WTC11 (cell line): ENCODE measurements at regions not wholly inside any gene's neighbourhood (a gene's known extent, or its start where the extent isn't known, plus 50 kb on each side); places are given as distances from the start of the nearest gene placed in this dataset.

Source experiments
- ATAC-seq: fragments of 200-7000 bp; cut with Tn5 transposase; 2 replicates; pipeline ENCODE4 v1.10.0; 2021; ENCODE audit warnings: mild to moderate bottlenecking, moderate library complexity
- CTCF ChIA-PET: fragments of 300-600 bp; sonication (Branson Sonifier 250); formaldehyde crosslinking; loops from one replicate; lab custom pipeline; 2021; ENCODE audit warnings: antibody characterized with exemption; lab: Charles Lee
- POLR2A ChIA-PET: fragments of 350-600 bp; sonication (Branson Sonifier 250); formaldehyde crosslinking; loops from one replicate; lab custom pipeline; 2021; ENCODE audit warnings: antibody characterized with exemption; lab: Charles Lee
- DNase-seq: peaks from one replicate; pipeline ENCODE4 v3.0.0; 2021; ENCODE audit warnings: low spot score
- H3K27ac Mint-ChIP-seq: 2 replicates; pipeline ENCODE4 v1.8.0; 2021; ENCODE audit warnings: mixed read lengths
- H3K27me3 Mint-ChIP-seq: 2 replicates; pipeline ENCODE4 v1.8.0; 2021; ENCODE audit warnings: low read depth, mild to moderate bottlenecking, moderate library complexity, mixed read lengths
- H3K36me3 Mint-ChIP-seq: 2 replicates; pipeline ENCODE4 v1.8.0; 2021; ENCODE audit warnings: mixed read lengths
- H3K4me1 Mint-ChIP-seq: 2 replicates; pipeline ENCODE4 v1.8.0; 2022; ENCODE audit warnings: mixed read lengths
- H3K4me3 Mint-ChIP-seq: 2 replicates; pipeline ENCODE4 v1.8.0; 2021; ENCODE audit warnings: mild to moderate bottlenecking, moderate library complexity, mixed read lengths
- H3K9me3 Mint-ChIP-seq: 2 replicates; pipeline ENCODE4 v1.8.0; 2021; ENCODE audit warnings: mixed read lengths
- ATF2 ChIP-seq: sonication (generic); formaldehyde crosslinking; IDR thresholded peaks from 2 replicates; pipeline ENCODE4 v1.8.1; 2022; ENCODE audit warnings: low read depth, missing genetic modification reagents, borderline replicate concordance
- CREB1 ChIP-seq: sonication (generic); formaldehyde crosslinking; IDR thresholded peaks from 2 replicates; pipeline ENCODE4 v1.8.0; 2023; ENCODE audit warnings: mild to moderate bottlenecking, missing genetic modification reagents
- E2F4 ChIP-seq: sonication (generic); formaldehyde crosslinking; IDR thresholded peaks from 2 replicates; pipeline ENCODE4 v1.8.1; 2022; ENCODE audit warnings: low read depth, mild to moderate bottlenecking, moderate library complexity, missing genetic modification reagents, borderline replicate concordance
- ELF4 ChIP-seq: sonication (generic); formaldehyde crosslinking; IDR thresholded peaks from 2 replicates; pipeline ENCODE4 v1.8.1; 2022; ENCODE audit warnings: low read depth, mild to moderate bottlenecking, moderate library complexity, missing genetic modification reagents
- ERG ChIP-seq: fragments of 250-450 bp; sonication (Bioruptor Pico); IDR thresholded peaks from 2 replicates; pipeline ENCODE4 v1.8.0; 2021; ENCODE audit warnings: mild to moderate bottlenecking
- FOXJ3 ChIP-seq: sonication (generic); formaldehyde crosslinking; IDR thresholded peaks from 2 replicates; pipeline ENCODE4 v1.9.0; 2021; ENCODE audit warnings: missing genetic modification reagents, mild to moderate bottlenecking, borderline replicate concordance
- FOXK1 ChIP-seq: sonication (generic); formaldehyde crosslinking; IDR thresholded peaks from 2 replicates; pipeline ENCODE4 v1.8.0; 2022; ENCODE audit warnings: mild to moderate bottlenecking, moderate library complexity, missing genetic modification reagents
- FOXP1 ChIP-seq: sonication (generic); formaldehyde crosslinking; IDR thresholded peaks from 2 replicates; pipeline ENCODE4 v1.8.0; 2022; ENCODE audit warnings: missing genetic modification reagents, mild to moderate bottlenecking, moderate library complexity, borderline replicate concordance
- GTF2I ChIP-seq: fragments of 250-450 bp; sonication (Bioruptor Pico); conservative IDR thresholded peaks from 2 replicates; pipeline ENCODE4 v1.4.0; 2021; ENCODE audit warnings: mild to moderate bottlenecking
- IRF2 ChIP-seq: sonication (generic); formaldehyde crosslinking; IDR thresholded peaks from 2 replicates; pipeline ENCODE4 v1.8.0; 2022; ENCODE audit warnings: low read depth, missing genetic modification reagents, borderline replicate concordance
- JUN ChIP-seq: sonication (generic); formaldehyde crosslinking; IDR thresholded peaks from 2 replicates; pipeline ENCODE4 v1.8.0; 2023; ENCODE audit warnings: mild to moderate bottlenecking, missing genetic modification reagents
- MXD4 ChIP-seq: fragments of 250-450 bp; sonication (Bioruptor Pico); IDR thresholded peaks from 2 replicates; pipeline ENCODE4 v1.8.0; 2021; ENCODE audit warnings: mild to moderate bottlenecking, moderate library complexity, borderline replicate concordance
- NFE2L1 ChIP-seq: sonication (generic); formaldehyde crosslinking; IDR thresholded peaks from 2 replicates; pipeline ENCODE4 v1.8.1; 2023; ENCODE audit warnings: missing genetic modification reagents
- NR1H2 ChIP-seq: sonication (generic); formaldehyde crosslinking; IDR thresholded peaks from 2 replicates; pipeline ENCODE4 v1.9.0; 2021; ENCODE audit warnings: mild to moderate bottlenecking, moderate library complexity, missing genetic modification reagents
- PRDM15 ChIP-seq: sonication (generic); formaldehyde crosslinking; IDR thresholded peaks from 2 replicates; pipeline ENCODE4 v1.8.0; 2022; ENCODE audit warnings: missing genetic modification reagents
- RORB ChIP-seq: fragments of 250-450 bp; sonication (Bioruptor Pico); IDR thresholded peaks from 2 replicates; pipeline ENCODE4 v1.9.0; 2021; ENCODE audit warnings: mild to moderate bottlenecking
- SP1 ChIP-seq: sonication (generic); formaldehyde crosslinking; conservative IDR thresholded peaks from 2 replicates; pipeline ENCODE4 v1.8.1; 2022; ENCODE audit warnings: missing genetic modification reagents
- ZMAT4 ChIP-seq: fragments of 250-450 bp; sonication (Bioruptor Pico); IDR thresholded peaks from 2 replicates; pipeline ENCODE4 v1.9.0; 2021; ENCODE audit warnings: mild to moderate bottlenecking
- ZNF138 ChIP-seq: sonication (generic); formaldehyde crosslinking; conservative IDR thresholded peaks from 2 replicates; pipeline ENCODE4 v1.8.1; 2022; ENCODE audit warnings: mild to moderate bottlenecking, moderate library complexity, missing genetic modification reagents
- ZNF263 ChIP-seq: sonication (generic); formaldehyde crosslinking; IDR thresholded peaks from 2 replicates; pipeline ENCODE4 v1.8.1; 2022; ENCODE audit warnings: low read depth, mild to moderate bottlenecking, moderate library complexity, missing genetic modification reagents
- ZNF281 ChIP-seq: sonication (generic); formaldehyde crosslinking; IDR thresholded peaks from 2 replicates; pipeline ENCODE4 v1.8.0; 2023; ENCODE audit warnings: mild to moderate bottlenecking, missing genetic modification reagents
- ZNF396 ChIP-seq: fragments of 250-450 bp; sonication (Bioruptor Pico); IDR thresholded peaks from 2 replicates; pipeline ENCODE4 v1.8.0; 2021; ENCODE audit warnings: mild to moderate bottlenecking, moderate library complexity, borderline replicate concordance
- ZNF423 ChIP-seq: fragments of 250-450 bp; sonication (Bioruptor Pico); IDR thresholded peaks from 2 replicates; pipeline ENCODE4 v2.1.2; 2022; ENCODE audit warnings: mild to moderate bottlenecking, moderate library complexity
- ZSCAN18 ChIP-seq: fragments of 250-450 bp; sonication (Bioruptor Pico); IDR thresholded peaks from 2 replicates; pipeline ENCODE4 v2.1.2; 2022; ENCODE audit warnings: mild to moderate bottlenecking, moderate library complexity

- TF ChIP-seq JUN (CRISPR knock-in tag) (no peak), ERG (CRISPR knock-in tag) (no peak), FOXK1 (CRISPR knock-in tag) (no peak), ZNF138 (CRISPR knock-in tag) (no peak), MXD4 (CRISPR knock-in tag) (no peak), FOXP1 (CRISPR knock-in tag) (no peak), ZNF423 (no peak), IRF2 (CRISPR knock-in tag) (no peak), FOXJ3 (no peak), ELF4 (CRISPR knock-in tag) (no peak), PRDM15 (CRISPR knock-in tag) (no peak), E2F4 (CRISPR knock-in tag) (no peak), SP1 (CRISPR knock-in tag) (no peak)
- 0 out of 2 replicates have a peak, but pooled peaks cover under 1% of the 10 kb centered on the region for H3K36me3 Mint-ChIP-seq
These were observed 148.2 kb upstream of the PREP start for GRCh38 chr6:105550955-105551620.

GRCh38 chr6:105546754-105547153 lies 143.9 kb upstream of the PREP start:
- Mint-ChIP-seq H3K27me3 (no peaks in the 10 kb centered on the region), H3K36me3 (no peaks in the 10 kb centered on the region), H3K4me3 (no peak overlapping the region), H3K27ac (no peak overlapping the region), H3K9me3 (no peaks in the 10 kb centered on the region), H3K4me1 (no peaks in the 10 kb centered on the region)
- ChIA-PET POLR2A (no interaction called here), CTCF (no interaction called here)
- ATAC-seq (no peak), DNase-seq (no peak)
- TF ChIP-seq ZNF396 (CRISPR knock-in tag) = no peak
- no peak for TF ChIP-seq ZNF263 (CRISPR knock-in tag)
- no peak for TF ChIP-seq ZSCAN18 (CRISPR knock-in tag)
- TF ChIP-seq GTF2I (CRISPR knock-in tag) = no peak
- no peak for TF ChIP-seq ZNF281 (CRISPR knock-in tag)
- no peak for TF ChIP-seq MXD4 (CRISPR knock-in tag)
- no peak for TF ChIP-seq ZNF138 (CRISPR knock-in tag)
- no peak for TF ChIP-seq CREB1
- TF ChIP-seq NR1H2 (CRISPR knock-in tag) = no peak
- no peak for TF ChIP-seq NFE2L1 (CRISPR knock-in tag)
- no peak for TF ChIP-seq RORB (CRISPR knock-in tag)
- TF ChIP-seq ATF2 (CRISPR knock-in tag) = no peak
- TF ChIP-seq ZMAT4 (CRISPR knock-in tag) = no peak

More at GRCh38 chr6:105550955-105551620, 148.2 kb upstream of the PREP start:
- CTCF ChIA-PET = interaction anchor here (0.6 kb wide), 1 partner anchor 535 kb away, joined by 3 read pairs; the partner anchor contains the start of gene PRDM1
- no peaks in the 10 kb centered on the region for H3K27me3 Mint-ChIP-seq
- H3K4me1 Mint-ChIP-seq = no peaks in the 10 kb centered on the region
- H3K4me3 Mint-ChIP-seq = no peak overlapping the region
- H3K9me3 Mint-ChIP-seq = peaks cover 3% of the 10 kb centered on the region
- ATAC-seq (no peak), DNase-seq (no peak)
- no peak overlapping the region for H3K27ac Mint-ChIP-seq
- POLR2A ChIA-PET = no interaction called here
